Stimulated activated CD8-positive, alpha-beta memory T cell treated with anti-CD3 and anti-CD28 coated beads, Interleukin-12 subunit alpha, Interleukin-12 subunit beta, amount 100 ng/mL, for 1 hour (primary cell): ENCODE measurements at regions not wholly inside any gene's neighbourhood (a gene's known extent, or its start where the extent isn't known, plus 50 kb on each side); places are given as distances from the start of the nearest gene placed in this dataset.

Experiments used
- DNase-seq: peaks from one replicate; pipeline ENCODE4 v3.0.0-alpha.2; 2020; ENCODE audit warnings: low read depth

- no peak for DNase-seq
These were observed 95.0 kb upstream of the PPP2R5A start for GRCh38 chr1:212190169-212190568.

- DNase-seq: no peak
These were observed 92.8 kb upstream of the PPP2R5A start for GRCh38 chr1:212192261-212192998.

- no peak for DNase-seq
These were observed 88.9 kb upstream of the PPP2R5A start for GRCh38 chr1:212196355-212196754.

- no peak for DNase-seq
These were observed 83.7 kb upstream of the PPP2R5A start for GRCh38 chr1:212201461-212201860.

GRCh38 chr1:212203630-212204029 is 81.6 kb upstream of the PPP2R5A start:
- no peak for DNase-seq

DNA sequence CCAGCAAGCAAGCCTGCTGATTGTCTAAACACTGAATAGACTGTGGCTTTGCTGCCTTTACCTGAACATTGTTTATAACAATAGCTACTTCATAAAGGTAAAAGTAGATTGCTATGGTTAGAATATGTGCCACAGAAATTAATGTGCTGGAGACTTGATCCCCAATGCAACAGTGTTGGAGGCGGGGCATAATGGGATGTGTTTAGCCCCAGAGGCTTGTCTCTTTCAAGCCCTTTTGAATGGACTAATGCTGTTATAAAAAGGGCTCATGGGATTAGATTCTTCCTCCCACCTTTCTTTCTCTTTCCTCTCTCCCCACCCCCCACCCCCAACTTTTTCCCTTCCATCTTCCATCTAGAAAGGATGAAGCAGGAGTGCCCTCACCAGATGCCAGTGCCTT is 80.2 kb upstream of the PPP2R5A start:
- no peak for DNase-seq

GRCh38 chr1:212205843-212206242 is 79.4 kb upstream of the PPP2R5A start:
- DNase-seq: no peak

GRCh38 chr1:212207118-212207517 is 78.1 kb upstream of the PPP2R5A start:
- DNase-seq: no peak

- no peak for DNase-seq
These were observed 77.2 kb upstream of the PPP2R5A start for GRCh38 chr1:212207822-212208520.

- DNase-seq: no peak
These were observed 76.1 kb upstream of the PPP2R5A start for GRCh38 chr1:212208978-212209644.

- no peak for DNase-seq
These were observed 73.8 kb upstream of the PPP2R5A start for GRCh38 chr1:212211371-212211770.

GRCh38 chr1:212212343-212212742 is 72.9 kb upstream of the PPP2R5A start:
- DNase-seq: no peak

- DNase-seq: no peak
These were observed 72.3 kb upstream of the PPP2R5A start for GRCh38 chr1:212212906-212213305.

GRCh38 chr1:212213784-212214183 is 71.4 kb upstream of the PPP2R5A start:
- DNase-seq: no peak

DNA sequence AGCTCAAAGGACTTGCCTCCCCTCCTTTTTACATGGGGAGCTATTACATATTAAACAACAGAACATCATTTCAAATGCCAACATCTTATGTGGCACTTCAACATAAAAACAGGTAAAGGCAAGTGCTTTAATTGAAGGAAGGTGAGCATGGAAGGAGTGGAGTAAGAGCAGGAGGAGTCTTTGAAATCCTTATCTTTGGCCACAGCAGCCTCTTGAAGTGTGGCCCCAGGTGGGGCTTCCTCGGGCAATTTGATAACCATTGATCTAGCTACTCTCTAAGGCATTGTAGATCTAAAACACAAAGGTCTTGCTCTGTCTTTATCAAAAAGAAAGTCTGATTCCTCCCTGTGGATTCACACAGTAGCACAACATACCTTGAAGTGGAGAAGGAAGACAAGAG is 70.9 kb upstream of the PPP2R5A start:
- no peak for DNase-seq

GRCh38 chr1:212215910-212216309 is 69.3 kb upstream of the PPP2R5A start:
- no peak for DNase-seq

DNA sequence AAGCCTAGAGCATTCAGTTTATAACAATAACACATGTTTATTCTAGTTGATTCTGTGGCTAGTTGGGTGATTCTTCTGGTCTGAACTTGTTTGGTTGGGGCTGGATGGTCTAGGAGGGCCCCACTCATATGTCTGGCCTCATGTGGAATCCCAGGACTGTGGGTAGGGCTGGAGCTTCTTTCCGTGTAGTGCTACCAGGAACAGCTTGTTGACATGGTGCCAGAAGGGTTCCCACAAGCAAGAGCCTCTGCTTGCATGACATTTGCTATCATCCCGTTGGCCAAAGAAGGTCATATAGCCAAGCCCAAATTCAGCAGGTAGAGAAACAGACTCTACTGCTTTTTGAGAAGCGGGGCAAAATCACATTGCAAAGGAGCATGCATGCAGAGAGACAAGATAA is 67.6 kb upstream of the PPP2R5A start:
- DNase-seq: no peak

DNA sequence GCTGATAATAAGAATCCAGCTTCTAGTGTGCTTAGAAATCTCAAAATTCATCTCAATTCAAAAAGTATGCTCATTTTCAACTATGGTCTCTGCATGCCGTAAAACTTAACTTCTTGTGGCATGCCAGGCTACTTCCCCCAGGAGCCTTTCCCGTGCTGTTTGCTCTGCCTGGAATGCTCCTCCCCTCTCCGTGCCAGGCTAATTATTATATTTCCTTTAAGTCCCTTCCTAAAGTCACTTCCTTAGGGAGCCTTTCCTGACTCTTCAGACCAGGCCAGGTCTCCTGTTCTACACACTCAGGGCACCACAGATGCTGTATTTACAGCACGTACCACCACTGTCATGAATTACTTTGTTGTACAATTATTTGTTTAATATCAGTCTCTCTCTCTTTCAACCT is 67.1 kb upstream of the PPP2R5A start:
- no peak for DNase-seq

DNA sequence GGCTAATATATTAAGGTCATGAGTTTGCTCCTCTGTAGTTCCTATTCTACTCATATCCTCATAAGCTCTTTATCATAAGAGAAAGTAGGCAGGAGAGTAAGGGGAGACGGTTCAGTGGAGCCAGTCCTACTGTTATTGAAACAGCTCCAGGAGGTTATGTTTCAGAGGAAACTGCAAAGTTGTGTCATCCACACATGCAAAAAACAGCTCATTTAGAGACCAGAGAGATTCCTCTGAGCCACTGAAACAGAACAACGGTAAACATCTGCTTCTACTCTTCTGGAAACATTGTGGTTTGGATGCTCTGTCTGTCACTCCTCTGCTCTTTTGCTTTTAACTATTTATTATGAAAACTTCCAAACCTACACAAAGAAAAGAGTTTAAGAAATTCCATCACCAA is 66.3 kb upstream of the PPP2R5A start:
- no peak for DNase-seq

DNA sequence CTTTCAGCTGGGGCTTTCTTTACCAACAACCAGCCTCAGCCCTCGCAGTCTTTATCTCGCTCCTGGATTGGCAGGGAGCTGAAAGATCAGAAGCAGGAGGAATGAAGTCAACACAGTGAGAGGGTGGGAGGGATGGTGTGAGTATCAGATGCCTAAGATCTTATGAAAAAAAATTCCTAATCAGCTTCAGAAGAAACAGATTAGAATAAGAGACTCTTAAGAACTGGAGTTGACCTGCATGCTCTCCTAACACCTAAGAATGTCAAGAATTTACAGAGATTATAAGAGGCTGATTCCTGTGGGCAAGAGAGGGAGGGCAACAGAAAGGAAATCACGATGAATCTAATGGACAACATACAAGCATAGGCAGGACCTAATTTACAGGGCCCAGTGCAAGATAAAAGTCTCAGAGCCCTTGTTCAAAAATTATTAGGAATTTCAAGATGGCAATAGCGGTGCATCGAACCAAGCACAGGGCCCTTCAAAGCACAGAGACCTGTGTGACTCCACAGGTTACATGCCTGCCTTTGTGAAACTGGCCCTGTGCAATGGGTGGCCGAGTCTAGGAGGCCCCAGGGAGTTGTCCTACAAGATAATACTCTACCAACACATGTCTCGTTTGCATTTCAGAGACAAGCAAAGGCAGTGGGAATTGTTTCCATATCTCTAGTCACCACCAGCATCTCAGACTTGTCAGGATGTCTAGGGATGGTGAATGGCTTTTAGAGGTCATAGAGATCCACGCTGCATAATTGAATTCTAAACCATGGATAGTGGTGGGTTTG is 65.3 kb upstream of the PPP2R5A start:
- DNase-seq: no peak

DNA sequence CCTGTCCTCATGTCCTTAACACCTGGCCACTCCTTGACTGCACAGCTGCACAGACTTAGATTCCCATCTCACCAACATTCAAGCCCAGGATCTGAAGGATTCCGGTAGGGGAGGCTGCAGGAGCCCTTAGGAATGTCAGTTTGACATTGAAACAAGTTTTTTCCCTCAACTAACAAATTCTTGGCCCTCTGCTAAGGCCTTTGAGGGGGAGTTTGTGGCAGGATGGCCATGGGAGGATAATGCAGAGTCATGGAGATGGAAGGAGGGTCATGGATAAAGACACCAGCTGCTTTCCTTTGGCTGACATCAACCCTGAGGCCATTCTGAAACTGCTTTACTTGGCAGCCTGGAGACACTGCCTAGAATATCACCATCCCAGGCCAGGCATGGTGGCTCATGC is 63.4 kb upstream of the PPP2R5A start:
- no peak for DNase-seq

GRCh38 chr1:212224102-212224501 is 61.1 kb upstream of the PPP2R5A start:
- no peak for DNase-seq
